Tibial nerve (tissue), 4 donors: ENCODE measurements at regions not wholly inside any gene's neighbourhood (a gene's known extent, or its start where the extent isn't known, plus 50 kb on each side); places are given as distances from the start of the nearest gene placed in this dataset.

Experiments used
- EP300 ChIP-seq, 2 donors: sonication (generic); formaldehyde crosslinking; IDR thresholded peaks; one replicate each; pipeline ENCODE4 v1.6.1; 2017; ENCODE audit warnings: antibody characterized with exemption in 2 of 2, mild to moderate bottlenecking in 1 of 2
- POLR2A ChIP-seq, 2 donors: fragments of 450-650 bp; IDR thresholded peaks; one replicate each; pipeline ENCODE4 v1.6.1; 2017; ENCODE audit warnings: antibody characterized with exemption in 2 of 2, mild to moderate bottlenecking in 2 of 2, moderate library complexity in 2 of 2
- TF ChIP-seq, protein P1 (sequence below), 5 experiments: fragments of 200-600 bp in 3 of 5; fragments of 450-650 bp in 2 of 5; sonication (generic) in 3 of 5; IDR thresholded peaks; one replicate each; pipeline ENCODE4 v1.5.1; 2016 to 2019; ENCODE audit warnings: antibody characterized with exemption in 5 of 5, mild to moderate bottlenecking in 3 of 5, moderate library complexity in 2 of 5

DNA sequence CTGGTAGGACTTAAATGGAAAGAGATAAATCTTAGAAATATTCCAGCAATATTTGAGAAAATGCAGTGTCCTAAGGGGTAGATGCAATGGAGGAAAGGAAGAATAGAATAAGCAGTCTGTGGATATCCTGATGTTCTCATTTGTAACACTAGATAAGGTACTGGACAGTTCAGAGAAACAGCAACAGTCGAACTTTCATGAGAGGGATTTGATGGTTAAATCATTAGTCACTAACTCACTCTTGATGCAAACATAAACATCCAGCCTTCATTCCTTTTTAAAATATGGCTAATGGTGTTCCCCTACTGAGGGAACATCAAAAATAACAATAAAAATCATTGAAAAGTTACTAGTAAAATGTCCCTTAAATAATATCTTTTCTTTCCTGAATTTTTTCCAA lies 211.4 kb upstream of the SLC39A10 start:
- TF ChIP-seq, protein P1, sequence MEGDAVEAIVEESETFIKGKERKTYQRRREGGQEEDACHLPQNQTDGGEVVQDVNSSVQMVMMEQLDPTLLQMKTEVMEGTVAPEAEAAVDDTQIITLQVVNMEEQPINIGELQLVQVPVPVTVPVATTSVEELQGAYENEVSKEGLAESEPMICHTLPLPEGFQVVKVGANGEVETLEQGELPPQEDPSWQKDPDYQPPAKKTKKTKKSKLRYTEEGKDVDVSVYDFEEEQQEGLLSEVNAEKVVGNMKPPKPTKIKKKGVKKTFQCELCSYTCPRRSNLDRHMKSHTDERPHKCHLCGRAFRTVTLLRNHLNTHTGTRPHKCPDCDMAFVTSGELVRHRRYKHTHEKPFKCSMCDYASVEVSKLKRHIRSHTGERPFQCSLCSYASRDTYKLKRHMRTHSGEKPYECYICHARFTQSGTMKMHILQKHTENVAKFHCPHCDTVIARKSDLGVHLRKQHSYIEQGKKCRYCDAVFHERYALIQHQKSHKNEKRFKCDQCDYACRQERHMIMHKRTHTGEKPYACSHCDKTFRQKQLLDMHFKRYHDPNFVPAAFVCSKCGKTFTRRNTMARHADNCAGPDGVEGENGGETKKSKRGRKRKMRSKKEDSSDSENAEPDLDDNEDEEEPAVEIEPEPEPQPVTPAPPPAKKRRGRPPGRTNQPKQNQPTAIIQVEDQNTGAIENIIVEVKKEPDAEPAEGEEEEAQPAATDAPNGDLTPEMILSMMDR (IDR thresholded peaks at IDR 0.05), result no peak
- TF ChIP-seq EP300 (IDR thresholded peaks at IDR 0.05) (no peak), POLR2A (IDR thresholded peaks at IDR 0.05) (no peak)
